GM12875 (cell line): ENCODE measurements at regions not wholly inside any gene's neighbourhood (a gene's known extent, or its start where the extent isn't known, plus 50 kb on each side); places are given as distances from the start of the nearest gene placed in this dataset.

Experiments used
- H3K4me3 ChIP-seq: one replicate; pipeline ENCODE4 v1.5.1; 2011; ENCODE audit warnings: low read depth, low read length, control low read depth
- TF ChIP-seq, protein P1 (sequence below): IDR thresholded peaks from 2 replicates; pipeline ENCODE4 v1.5.1; 2011; ENCODE audit warnings: low read depth, mild to moderate bottlenecking, control low read depth, inconsistent platforms, low read length, moderate library complexity, borderline replicate concordance; ENCODE audit not compliant: insufficient read depth

DNA sequence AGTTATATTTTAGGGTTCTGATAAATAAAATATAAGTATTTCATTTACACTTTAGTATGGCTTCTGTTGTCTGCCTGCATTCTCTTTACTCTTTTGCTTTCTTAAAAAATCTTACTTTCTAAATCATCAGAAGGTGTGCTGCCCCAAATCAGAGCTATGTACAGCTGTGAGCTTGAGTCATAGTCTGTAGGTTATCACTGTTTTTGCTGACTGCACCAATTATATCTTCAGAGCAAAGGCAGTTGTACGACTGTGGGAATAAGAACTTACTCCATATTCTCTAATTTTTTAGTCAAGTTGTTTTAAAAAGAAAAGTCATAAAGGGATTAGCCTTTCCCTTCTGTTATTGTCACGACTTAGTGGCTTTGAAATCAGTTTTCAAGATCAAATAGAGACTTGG is 1649.0 kb downstream of the HACE1 start:
- no peak overlapping the region for H3K4me3 ChIP-seq
- TF ChIP-seq, protein P1, sequence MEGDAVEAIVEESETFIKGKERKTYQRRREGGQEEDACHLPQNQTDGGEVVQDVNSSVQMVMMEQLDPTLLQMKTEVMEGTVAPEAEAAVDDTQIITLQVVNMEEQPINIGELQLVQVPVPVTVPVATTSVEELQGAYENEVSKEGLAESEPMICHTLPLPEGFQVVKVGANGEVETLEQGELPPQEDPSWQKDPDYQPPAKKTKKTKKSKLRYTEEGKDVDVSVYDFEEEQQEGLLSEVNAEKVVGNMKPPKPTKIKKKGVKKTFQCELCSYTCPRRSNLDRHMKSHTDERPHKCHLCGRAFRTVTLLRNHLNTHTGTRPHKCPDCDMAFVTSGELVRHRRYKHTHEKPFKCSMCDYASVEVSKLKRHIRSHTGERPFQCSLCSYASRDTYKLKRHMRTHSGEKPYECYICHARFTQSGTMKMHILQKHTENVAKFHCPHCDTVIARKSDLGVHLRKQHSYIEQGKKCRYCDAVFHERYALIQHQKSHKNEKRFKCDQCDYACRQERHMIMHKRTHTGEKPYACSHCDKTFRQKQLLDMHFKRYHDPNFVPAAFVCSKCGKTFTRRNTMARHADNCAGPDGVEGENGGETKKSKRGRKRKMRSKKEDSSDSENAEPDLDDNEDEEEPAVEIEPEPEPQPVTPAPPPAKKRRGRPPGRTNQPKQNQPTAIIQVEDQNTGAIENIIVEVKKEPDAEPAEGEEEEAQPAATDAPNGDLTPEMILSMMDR: no peak

DNA sequence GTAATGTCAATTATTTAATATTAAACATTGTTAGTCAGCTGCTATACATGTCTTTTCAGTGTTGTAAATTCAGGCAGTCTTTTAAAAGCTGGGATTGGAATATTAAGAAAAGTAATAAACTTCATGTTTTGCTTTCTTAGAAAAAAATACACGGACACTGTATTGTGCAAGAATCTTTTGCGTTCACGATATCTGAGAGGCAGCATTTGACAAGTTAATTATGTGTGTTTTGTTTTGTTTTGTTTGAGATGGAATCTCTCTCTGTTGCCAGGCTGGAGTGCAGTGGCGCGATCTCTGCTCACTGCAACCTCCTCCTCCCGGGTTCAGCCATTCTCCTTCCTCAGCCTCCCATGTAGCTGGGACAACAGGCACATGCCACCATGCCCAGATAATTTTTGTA is 1661.3 kb downstream of the HACE1 start:
- H3K4me3 ChIP-seq: no peak overlapping the region
- TF ChIP-seq, protein P1: no peak

DNA sequence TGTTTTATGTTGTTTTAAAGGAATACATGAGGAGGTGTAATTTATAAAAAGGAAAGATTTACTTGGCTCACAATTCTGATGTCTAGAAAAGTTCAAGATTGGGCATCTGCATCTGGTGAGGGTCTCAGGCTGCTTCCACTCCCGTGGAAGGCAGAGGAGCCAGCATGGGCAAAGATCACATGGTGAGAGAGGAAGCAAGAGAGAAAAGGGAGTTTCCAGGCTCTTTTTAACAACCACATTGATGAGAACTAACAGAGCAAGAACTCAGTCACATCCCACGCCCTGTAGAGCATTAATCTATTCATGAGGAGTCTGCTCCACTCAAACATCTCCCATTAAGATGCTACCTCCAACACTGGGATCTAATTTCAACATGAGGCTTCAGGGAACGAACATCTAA is 1666.3 kb downstream of the HACE1 start:
- H3K4me3 ChIP-seq: no peak overlapping the region
- TF ChIP-seq, protein P1: no peak

DNA sequence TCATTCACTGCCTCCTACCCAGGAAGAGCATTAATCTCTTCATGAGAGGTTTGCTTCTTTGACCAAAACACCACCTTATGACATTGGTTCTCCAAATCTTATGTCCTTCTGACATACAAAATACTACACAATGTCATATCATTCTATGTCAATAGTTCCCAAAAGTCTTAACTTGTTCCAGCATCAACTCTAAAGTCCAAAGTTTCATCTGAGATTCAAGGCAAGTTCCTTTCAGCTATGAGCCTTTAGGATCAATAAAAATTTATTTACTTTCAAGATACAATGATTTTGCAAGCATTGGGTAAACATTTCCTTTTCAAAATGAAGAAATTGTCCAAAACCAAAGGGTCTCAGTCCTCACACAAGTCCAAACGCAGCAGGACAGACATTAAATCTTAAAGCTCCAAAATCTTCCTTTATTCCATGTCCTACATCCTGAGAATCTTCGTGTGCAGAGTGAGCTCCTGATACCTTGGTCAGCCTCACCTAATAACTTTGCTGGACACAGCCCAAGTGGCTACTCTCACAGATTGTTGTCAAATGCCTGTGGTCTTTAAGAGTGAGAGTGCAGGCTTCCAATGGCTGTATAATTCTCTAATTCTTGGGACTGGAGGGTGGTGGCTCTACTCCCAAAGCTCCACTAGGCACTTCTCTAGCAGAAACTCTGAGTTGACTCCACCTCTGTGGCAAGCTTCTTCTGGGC is 1668.2 kb downstream of the HACE1 start:
- H3K4me3 ChIP-seq: no peak overlapping the region
- TF ChIP-seq, protein P1: no peak

DNA sequence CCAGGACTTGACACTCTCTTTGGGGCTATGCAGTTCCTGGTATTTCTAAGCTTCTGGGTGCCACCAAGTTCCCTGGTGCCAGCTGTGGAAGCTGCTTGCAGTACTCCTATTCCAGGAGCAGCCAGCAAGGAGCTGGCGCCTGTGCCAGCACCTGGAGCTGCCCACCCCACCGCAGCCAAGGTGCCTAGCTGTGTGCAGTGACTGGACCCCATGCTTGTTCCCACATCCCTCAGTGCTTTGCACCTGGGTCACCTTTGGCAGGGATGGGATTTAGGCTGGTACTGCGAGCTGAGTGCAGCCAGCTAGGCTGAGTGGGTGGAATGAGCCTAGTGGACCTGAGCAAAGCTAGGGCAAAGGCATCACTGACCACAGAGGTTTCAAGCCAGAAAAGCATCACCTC is 1674.9 kb downstream of the HACE1 start:
- TF ChIP-seq, protein P1: no peak

DNA sequence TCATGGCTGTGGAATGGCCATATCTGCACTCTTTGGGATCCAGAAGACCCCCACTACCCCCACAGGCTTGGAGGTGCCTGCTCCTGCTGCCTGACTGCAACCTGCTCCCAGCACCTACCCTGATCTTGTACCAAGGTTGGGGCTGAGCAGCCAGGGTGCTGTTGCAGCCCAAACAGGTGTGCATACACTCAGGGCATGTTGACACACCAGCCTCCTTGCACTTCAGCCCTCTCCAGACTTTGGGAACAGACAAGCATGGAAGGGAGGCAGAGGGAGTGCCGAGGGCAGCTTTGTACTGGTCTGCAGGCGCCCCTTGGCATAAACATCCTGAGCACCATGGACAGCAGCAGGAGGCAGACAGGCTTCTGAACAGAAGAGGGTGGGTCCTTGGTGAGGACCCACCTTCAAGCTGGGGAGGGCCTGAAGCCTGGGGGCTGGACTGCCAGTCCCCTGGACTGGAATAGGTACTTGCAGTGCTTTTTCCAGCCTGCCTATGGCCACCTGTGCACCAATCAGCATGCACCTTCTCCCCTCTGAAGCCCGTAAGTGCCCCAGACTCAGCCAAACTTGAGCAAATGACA is 1675.8 kb downstream of the HACE1 start:
- TF ChIP-seq, protein P1: no peak
- H3K4me3 ChIP-seq: no peak overlapping the region

More for the DNA sequence above, 1674.9 kb downstream of the HACE1 start:
- H3K4me3 ChIP-seq: no peak overlapping the region

DNA sequence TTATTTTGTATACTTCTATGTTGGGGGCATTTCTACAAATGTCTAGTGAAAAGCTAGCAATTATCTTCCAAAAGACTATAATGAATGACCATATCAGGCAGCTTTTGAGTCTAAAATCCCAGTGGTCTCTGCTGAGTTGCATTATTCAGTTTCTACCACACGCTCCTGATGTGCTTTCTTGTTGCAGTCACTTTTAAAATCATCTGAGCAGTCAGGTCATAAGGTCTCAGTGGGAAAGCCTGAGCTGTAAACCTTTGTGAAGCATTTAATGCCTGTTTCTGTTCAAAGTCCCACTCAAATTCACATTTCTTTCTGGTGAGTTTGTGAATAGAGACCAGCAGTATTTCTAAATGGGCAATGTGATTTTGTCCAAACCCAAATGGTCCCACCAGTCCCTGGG is 1681.5 kb downstream of the HACE1 start:
- TF ChIP-seq, protein P1: no peak
- H3K4me3 ChIP-seq: no peak overlapping the region
